GM21825 (cell line): ENCODE measurements at regions not wholly inside any gene's neighbourhood (a gene's known extent, or its start where the extent isn't known, plus 50 kb on each side); places are given as distances from the start of the nearest gene placed in this dataset.

Source experiments
- ATAC-seq: cut with Tn5 transposase; IDR thresholded peaks from one replicate; pipeline ENCODE4 v1.9.1; 2021; ENCODE audit warnings: mild to moderate bottlenecking, moderate library complexity; ENCODE audit not compliant: unreplicated experiment

DNA sequence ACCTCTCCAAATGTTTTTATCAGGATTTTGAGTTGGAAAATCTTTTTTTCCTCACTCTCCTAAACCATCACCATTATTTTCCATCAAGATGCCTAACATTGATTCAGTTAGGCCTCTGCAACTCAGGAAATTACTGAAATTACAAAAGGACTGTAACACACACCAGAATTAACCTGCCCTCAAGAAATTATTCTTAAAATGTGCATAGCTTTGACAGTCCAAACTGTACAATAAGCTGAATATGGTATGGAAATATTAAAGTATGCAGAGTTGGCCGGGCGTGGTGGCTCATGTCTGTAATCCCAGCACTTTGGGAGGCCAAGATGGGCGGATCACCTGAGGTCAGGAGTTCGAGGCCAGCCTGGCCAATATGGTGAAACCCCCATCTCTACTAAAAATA, 50.2 kb upstream of the PHLPP1 start:
- no peak for ATAC-seq
